ENCODE measurements at regions not wholly inside any gene's neighbourhood (a gene's known extent, or its start where the extent isn't known, plus 50 kb on each side); places are given as distances from the start of the nearest gene placed in this dataset.

GRCh38 chr2:51829477-51829876 lies 797.5 kb upstream of the NRXN1 start:
- no peak for DNase-seq
- H3K36me3 ChIP-seq: no peaks in the 10 kb centered on the region
- no peaks in the 10 kb centered on the region for H3K4me1 ChIP-seq
- H3K9me3 ChIP-seq: no peaks in the 10 kb centered on the region
- TF ChIP-seq CTCF (IDR thresholded peaks at IDR 0.05) (no peak), POLR2A (IDR thresholded peaks at IDR 0.05) (no peak)
- no peaks in the 10 kb centered on the region for H3K27me3 ChIP-seq
- H3K4me3 ChIP-seq: no peak overlapping the region
- no peak overlapping the region for H3K27ac ChIP-seq

- DNase-seq: no peak
- TF ChIP-seq CTCF (IDR thresholded peaks at IDR 0.05) (no peak), POLR2A (IDR thresholded peaks at IDR 0.05) (no peak)
- no peaks in the 10 kb centered on the region for H3K27me3 ChIP-seq
These were observed 793.9 kb upstream of the NRXN1 start for GRCh38 chr2:51825823-51826222.

GRCh38 chr2:51813247-51813646 lies 781.3 kb upstream of the NRXN1 start:
- DNase-seq: no peak
- TF ChIP-seq POLR2A (IDR thresholded peaks at IDR 0.05) (no peak), CTCF (IDR thresholded peaks at IDR 0.05) (no peak)
- Histone ChIP-seq H3K4me1 (no peaks in the 10 kb centered on the region), H3K27me3 (no peaks in the 10 kb centered on the region), H3K27ac (no peak overlapping the region), H3K36me3 (no peaks in the 10 kb centered on the region), H3K9me3 (no peaks in the 10 kb centered on the region), H3K4me3 (no peak overlapping the region)

More at GRCh38 chr2:51825823-51826222, 793.9 kb upstream of the NRXN1 start:
- no peak overlapping the region for H3K4me3 ChIP-seq
- H3K4me1 ChIP-seq: no peaks in the 10 kb centered on the region
- no peaks in the 10 kb centered on the region for H3K36me3 ChIP-seq
- H3K9me3 ChIP-seq: no peaks in the 10 kb centered on the region
- no peak overlapping the region for H3K27ac ChIP-seq

- Histone ChIP-seq H3K4me1 (no peaks in the 10 kb centered on the region), H3K9me3 (no peaks in the 10 kb centered on the region), H3K27me3 (no peaks in the 10 kb centered on the region), H3K4me3 (no peak overlapping the region), H3K36me3 (no peaks in the 10 kb centered on the region), H3K27ac (no peak overlapping the region)
- no peak for DNase-seq
- TF ChIP-seq CTCF (IDR thresholded peaks at IDR 0.05): no peak
- no peak for TF ChIP-seq POLR2A (IDR thresholded peaks at IDR 0.05)
These were observed 780.4 kb upstream of the NRXN1 start for GRCh38 chr2:51812138-51812866.

- no peaks in the 10 kb centered on the region for H3K27me3 ChIP-seq
- no peaks in the 10 kb centered on the region for H3K36me3 ChIP-seq
- no peaks in the 10 kb centered on the region for H3K4me1 ChIP-seq
- H3K27ac ChIP-seq: no peak overlapping the region
- H3K4me3 ChIP-seq: no peak overlapping the region
- DNase-seq: no peak
- H3K9me3 ChIP-seq: no peaks in the 10 kb centered on the region
- TF ChIP-seq CTCF (IDR thresholded peaks at IDR 0.05) (no peak), POLR2A (IDR thresholded peaks at IDR 0.05) (no peak)
These were observed 778.3 kb upstream of the NRXN1 start for GRCh38 chr2:51810197-51810596.

Data from Peyer's patch (tissue), 4 donors.